Activated naive CD4-positive, alpha-beta T cell treated with Interleukin-2 at 50 U/mL for 16 hours (primary cell): ENCODE measurements at regions not wholly inside any gene's neighbourhood (a gene's known extent, or its start where the extent isn't known, plus 50 kb on each side); places are given as distances from the start of the nearest gene placed in this dataset.
A peak's percentile ranks its signal among the peaks of the same experiment; 100 is the strongest.

Experiments used
- DNase-seq: peaks from one replicate; pipeline ENCODE4 v3.0.0-alpha.2; 2020

- DNase-seq: no peak
Measured at GRCh38 chr7:132072873-132073272, 503.4 kb downstream of the PLXNA4 start.

- no peak for DNase-seq
Measured at GRCh38 chr7:132072165-132072564, 504.1 kb downstream of the PLXNA4 start.

- no peak for DNase-seq
Measured at GRCh38 chr7:132069306-132069705, 507.0 kb downstream of the PLXNA4 start.

GRCh38 chr7:132066761-132067171 is 509.5 kb downstream of the PLXNA4 start:
- no peak for DNase-seq

GRCh38 chr7:132065989-132066603 is 509.7 kb upstream of the PODXL start:
- DNase-seq: no peak

GRCh38 chr7:132065193-132065988 is 509.0 kb upstream of the PODXL start:
- DNase-seq: no peak

- no peak for DNase-seq
Measured at GRCh38 chr7:132063800-132064199, 507.4 kb upstream of the PODXL start.

GRCh38 chr7:132061937-132062336 is 505.5 kb upstream of the PODXL start:
- no peak for DNase-seq

- DNase-seq: no peak
Measured at GRCh38 chr7:132059141-132059540, 502.7 kb upstream of the PODXL start.

- DNase-seq: no peak
Measured at GRCh38 chr7:132055336-132056120, 499.1 kb upstream of the PODXL start.

GRCh38 chr7:132053871-132054270 is 497.4 kb upstream of the PODXL start:
- DNase-seq: no peak

- DNase-seq: no peak
Measured at GRCh38 chr7:132051311-132051710, 494.9 kb upstream of the PODXL start.

- DNase-seq: peak; percentile 6
Measured at GRCh38 chr7:132049462-132050304, 493.3 kb upstream of the PODXL start.

GRCh38 chr7:132045481-132045980 is 489.1 kb upstream of the PODXL start:
- DNase-seq: no peak

- no peak for DNase-seq
Measured at GRCh38 chr7:132045002-132045401, 488.6 kb upstream of the PODXL start.

GRCh38 chr7:132044247-132044646 is 487.8 kb upstream of the PODXL start:
- no peak for DNase-seq

GRCh38 chr7:132041108-132041507 is 484.7 kb upstream of the PODXL start:
- no peak for DNase-seq

- no peak for DNase-seq
Measured at GRCh38 chr7:132035517-132036362, 479.3 kb upstream of the PODXL start.

- no peak for DNase-seq
Measured at GRCh38 chr7:132034748-132035416, 478.5 kb upstream of the PODXL start.

- DNase-seq: no peak
Measured at GRCh38 chr7:132030883-132031282, 474.5 kb upstream of the PODXL start.

- DNase-seq: no peak
Measured at GRCh38 chr7:132030086-132030568, 473.7 kb upstream of the PODXL start.
